LNCAP (cell line): ENCODE measurements at regions not wholly inside any gene's neighbourhood (a gene's known extent, or its start where the extent isn't known, plus 50 kb on each side); places are given as distances from the start of the nearest gene placed in this dataset.

Experiments used
- CTCF ChIP-seq: fragments of 450-650 bp; IDR thresholded peaks from 2 replicates; pipeline ENCODE4 v1.5.1; 2017; ENCODE audit warnings: mild to moderate bottlenecking

GRCh38 chr3:124174910-124175874 lies 183.3 kb upstream of the ROPN1 start:
- TF ChIP-seq CTCF, result no peak

- no peak for TF ChIP-seq CTCF
These were observed 185.1 kb upstream of the ROPN1 start for GRCh38 chr3:124177071-124177470.

GRCh38 chr3:124178531-124178930 lies 186.6 kb upstream of the ROPN1 start:
- no peak for TF ChIP-seq CTCF

GRCh38 chr3:124200407-124200806 lies 208.5 kb upstream of the ROPN1 start:
- no peak for TF ChIP-seq CTCF

GRCh38 chr3:124201226-124201625 lies 209.3 kb upstream of the ROPN1 start:
- no peak for TF ChIP-seq CTCF

GRCh38 chr3:124201786-124202185 lies 209.9 kb upstream of the ROPN1 start:
- no peak for TF ChIP-seq CTCF

- no peak for TF ChIP-seq CTCF
These were observed 210.8 kb upstream of the ROPN1 start for GRCh38 chr3:124202754-124203153.
